GM11168 (cell line): ENCODE measurements at regions not wholly inside any gene's neighbourhood (a gene's known extent, or its start where the extent isn't known, plus 50 kb on each side); places are given as distances from the start of the nearest gene placed in this dataset.
"Not testable (repeated sequence)": the region's sequence is repeated elsewhere in the genome, so short reads cannot be mapped to it uniquely, and the experiment has no call there.

Source experiments
- in situ Hi-C: fragments of 300-500 bp; cut with MboI; formaldehyde crosslinking; loops from one replicate; pipeline ENCODE4 v1.12.0; 2022; ENCODE audit warnings: low sequenced_read_pairs; ENCODE audit not compliant: unreplicated experiment

- in situ Hi-C loops, result no loop called here
These were observed 580.8 kb downstream of the CENPC start for GRCh38 chr4:66964467-66964866.

- in situ Hi-C loops, result no loop called here
These were observed 582.2 kb downstream of the CENPC start for GRCh38 chr4:66963084-66963483.

GRCh38 chr4:66959207-66959606, 586.1 kb downstream of the CENPC start:
- in situ Hi-C loops, result no loop called here

- in situ Hi-C loops, result no loop called here
These were observed 588.5 kb downstream of the CENPC start for GRCh38 chr4:66956852-66957251.

- in situ Hi-C loops, result no loop called here
These were observed 588.9 kb downstream of the CENPC start for GRCh38 chr4:66956426-66956825.

- in situ Hi-C loops, result no loop called here
These were observed 589.5 kb downstream of the CENPC start for GRCh38 chr4:66955784-66956183.

GRCh38 chr4:66949419-66949818, 595.9 kb downstream of the CENPC start:
- in situ Hi-C loops, result no loop called here

- in situ Hi-C loops, result no loop called here
These were observed 598.5 kb downstream of the CENPC start for GRCh38 chr4:66946761-66947160.

- in situ Hi-C loops, result no loop called here
These were observed 602.2 kb downstream of the CENPC start for GRCh38 chr4:66943112-66943511.

- in situ Hi-C loops, result not testable (repeated sequence)
These were observed 613.3 kb downstream of the CENPC start for GRCh38 chr4:66931981-66932380.

- in situ Hi-C loops, result no loop called here
These were observed 615.1 kb downstream of the CENPC start for GRCh38 chr4:66930206-66930605.

GRCh38 chr4:66929748-66930147, 615.6 kb downstream of the CENPC start:
- in situ Hi-C loops, result no loop called here

GRCh38 chr4:66928881-66929280, 616.4 kb downstream of the CENPC start:
- in situ Hi-C loops, result not testable (repeated sequence)

- in situ Hi-C loops, result no loop called here
These were observed 617.4 kb downstream of the CENPC start for GRCh38 chr4:66927937-66928336.

GRCh38 chr4:66926687-66927086, 618.6 kb downstream of the CENPC start:
- in situ Hi-C loops, result no loop called here

GRCh38 chr4:66923081-66923865, 622.0 kb downstream of the CENPC start:
- in situ Hi-C loops, result no loop called here

GRCh38 chr4:66921433-66921832, 623.9 kb downstream of the CENPC start:
- in situ Hi-C loops, result no loop called here

GRCh38 chr4:66920514-66920913, 624.8 kb downstream of the CENPC start:
- in situ Hi-C loops, result no loop called here

- in situ Hi-C loops, result no loop called here
These were observed 633.4 kb downstream of the CENPC start for GRCh38 chr4:66911880-66912279.

GRCh38 chr4:66906314-66906713, 639.0 kb downstream of the CENPC start:
- in situ Hi-C loops, result no loop called here

GRCh38 chr4:66899422-66900065, 645.8 kb downstream of the CENPC start:
- in situ Hi-C loops, result no loop called here

GRCh38 chr4:66893807-66894206, 651.5 kb downstream of the CENPC start:
- in situ Hi-C loops, result no loop called here
